ENCODE measurements at regions not wholly inside any gene's neighbourhood (a gene's known extent, or its start where the extent isn't known, plus 50 kb on each side); places are given as distances from the start of the nearest gene placed in this dataset.

GRCh38 chr13:34547929-34548328, 394.1 kb upstream of the NBEA start:
- Histone ChIP-seq H3K27me3 (ENCODE audit: insufficient read depth, low read depth) (no peaks in the 10 kb centered on the region), H3K36me3 (ENCODE audit: insufficient read depth) (no peaks in the 10 kb centered on the region), H3K27ac (no peak overlapping the region), H3K79me2 (ENCODE audit: insufficient read depth, low read depth) (no peaks in the 10 kb centered on the region), H3K4me1 (ENCODE audit: low read depth, poor library complexity, severe bottlenecking) (no peaks in the 10 kb centered on the region), H3K4me3 (IDR thresholded peaks at IDR 0.05; ENCODE audit: insufficient read depth, low read depth, low read length) (no peak overlapping the region), H2AFZ (ENCODE audit: low read depth) (no peak overlapping the region), H3K9ac (no peak overlapping the region), H4K20me1 (ENCODE audit: insufficient read depth) (no peaks in the 10 kb centered on the region), H3K4me2 (no peak overlapping the region)
- TF ChIP-seq CTCF (conservative IDR thresholded peaks at IDR 0.05; ENCODE audit: low read depth, low read length) = no peak

- H3K4me1 ChIP-seq (ENCODE audit: low read depth, poor library complexity, severe bottlenecking) = no peaks in the 10 kb centered on the region
- H3K79me2 ChIP-seq (ENCODE audit: insufficient read depth, low read depth) = no peaks in the 10 kb centered on the region
- H3K27ac ChIP-seq = no peak overlapping the region
- no peaks in the 10 kb centered on the region for H3K27me3 ChIP-seq (ENCODE audit: insufficient read depth, low read depth)
- H3K36me3 ChIP-seq (ENCODE audit: insufficient read depth) = no peaks in the 10 kb centered on the region
- H3K4me2 ChIP-seq = no peak overlapping the region
- H2AFZ ChIP-seq (ENCODE audit: low read depth) = no peak overlapping the region
- no peak overlapping the region for H3K4me3 ChIP-seq (IDR thresholded peaks at IDR 0.05; ENCODE audit: insufficient read depth, low read depth, low read length)
- no peaks in the 10 kb centered on the region for H4K20me1 ChIP-seq (ENCODE audit: insufficient read depth)
- no peak for TF ChIP-seq CTCF (conservative IDR thresholded peaks at IDR 0.05; ENCODE audit: low read depth, low read length)
- no peak overlapping the region for H3K9ac ChIP-seq
Measured at GRCh38 chr13:34553376-34553775, 388.7 kb upstream of the NBEA start.

- H3K79me2 ChIP-seq (ENCODE audit: insufficient read depth, low read depth) = no peaks in the 10 kb centered on the region
- H3K4me3 ChIP-seq (IDR thresholded peaks at IDR 0.05; ENCODE audit: insufficient read depth, low read depth, low read length) = no peak overlapping the region
- H2AFZ ChIP-seq (ENCODE audit: low read depth) = no peak overlapping the region
- H3K27ac ChIP-seq = no peak overlapping the region
- no peak overlapping the region for H3K4me2 ChIP-seq
- H4K20me1 ChIP-seq (ENCODE audit: insufficient read depth) = no peaks in the 10 kb centered on the region
- no peak overlapping the region for H3K9ac ChIP-seq
- H3K36me3 ChIP-seq (ENCODE audit: insufficient read depth) = no peaks in the 10 kb centered on the region
- no peak for TF ChIP-seq CTCF (conservative IDR thresholded peaks at IDR 0.05; ENCODE audit: low read depth, low read length)
- no peaks in the 10 kb centered on the region for H3K4me1 ChIP-seq (ENCODE audit: low read depth, poor library complexity, severe bottlenecking)
- no peaks in the 10 kb centered on the region for H3K27me3 ChIP-seq (ENCODE audit: insufficient read depth, low read depth)
Measured at GRCh38 chr13:34555988-34556387, 386.1 kb upstream of the NBEA start.

GRCh38 chr13:34561033-34561432, 381.0 kb upstream of the NBEA start:
- Histone ChIP-seq H3K4me3 (IDR thresholded peaks at IDR 0.05; ENCODE audit: insufficient read depth, low read depth, low read length) (no peak overlapping the region), H3K4me1 (ENCODE audit: low read depth, poor library complexity, severe bottlenecking) (no peaks in the 10 kb centered on the region), H3K9ac (no peak overlapping the region), H3K4me2 (no peak overlapping the region), H3K36me3 (ENCODE audit: insufficient read depth) (no peaks in the 10 kb centered on the region), H2AFZ (ENCODE audit: low read depth) (no peak overlapping the region), H3K27ac (no peak overlapping the region), H3K79me2 (ENCODE audit: insufficient read depth, low read depth) (no peaks in the 10 kb centered on the region), H4K20me1 (ENCODE audit: insufficient read depth) (no peaks in the 10 kb centered on the region), H3K27me3 (ENCODE audit: insufficient read depth, low read depth) (no peaks in the 10 kb centered on the region)
- no peak for TF ChIP-seq CTCF (conservative IDR thresholded peaks at IDR 0.05; ENCODE audit: low read depth, low read length)

GRCh38 chr13:34567597-34567996, 374.5 kb upstream of the NBEA start:
- no peaks in the 10 kb centered on the region for H3K79me2 ChIP-seq (ENCODE audit: insufficient read depth, low read depth)

More at GRCh38 chr13:34567597-34567996, 374.5 kb upstream of the NBEA start:
- no peak overlapping the region for H3K4me3 ChIP-seq (IDR thresholded peaks at IDR 0.05; ENCODE audit: insufficient read depth, low read depth, low read length)
- H3K27me3 ChIP-seq (ENCODE audit: insufficient read depth, low read depth) = no peaks in the 10 kb centered on the region
- no peak overlapping the region for H3K27ac ChIP-seq
- no peak overlapping the region for H2AFZ ChIP-seq (ENCODE audit: low read depth)
- no peaks in the 10 kb centered on the region for H4K20me1 ChIP-seq (ENCODE audit: insufficient read depth)
- H3K4me1 ChIP-seq (ENCODE audit: low read depth, poor library complexity, severe bottlenecking) = no peaks in the 10 kb centered on the region
- H3K9ac ChIP-seq = no peak overlapping the region
- H3K36me3 ChIP-seq (ENCODE audit: insufficient read depth) = no peaks in the 10 kb centered on the region
- no peak for TF ChIP-seq CTCF (conservative IDR thresholded peaks at IDR 0.05; ENCODE audit: low read depth, low read length)
- no peak overlapping the region for H3K4me2 ChIP-seq

All from KMS-11 (cell line).